Mammary epithelial cell (primary cell): ENCODE measurements at regions not wholly inside any gene's neighbourhood (a gene's known extent, or its start where the extent isn't known, plus 50 kb on each side); places are given as distances from the start of the nearest gene placed in this dataset.

Experiments
- EZH2 ChIP-seq: IDR thresholded peaks from 2 replicates; pipeline ENCODE4 v1.6.1; 2012; ENCODE audit warnings: low read length, inconsistent platforms, borderline replicate concordance
- TF ChIP-seq, protein P1 (sequence below), 2 donors: IDR thresholded peaks in 1 of 2; conservative IDR thresholded peaks in 1 of 2; 2 replicates each; pipeline ENCODE4 v1.5.1; 2011 to 2012; ENCODE audit warnings: inconsistent platforms in 2 of 2, low read length in 2 of 2, mild to moderate bottlenecking in 2 of 2, control low read depth in 1 of 2, low read depth in 1 of 2; ENCODE audit not compliant: insufficient read depth in 1 of 2; ENCODE audit errors: extremely low read depth in 1 of 2

DNA sequence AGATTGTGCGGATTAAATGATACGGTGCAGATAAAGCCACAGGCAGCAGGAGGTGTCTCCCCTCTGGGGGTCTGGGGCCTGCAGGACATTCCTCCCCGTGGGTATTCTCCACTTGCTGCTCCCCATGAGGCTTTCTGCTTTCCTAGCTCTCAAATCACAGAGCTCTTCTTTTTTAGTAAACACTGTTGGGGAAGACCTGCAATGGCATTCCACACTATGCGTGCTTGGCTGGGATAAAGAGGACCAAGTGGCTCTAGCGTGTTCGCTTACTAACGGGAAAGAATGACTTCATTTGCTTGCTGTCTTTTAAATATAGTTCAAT lies 146.5 kb downstream of the DDX1 start:
- TF ChIP-seq, protein P1, sequence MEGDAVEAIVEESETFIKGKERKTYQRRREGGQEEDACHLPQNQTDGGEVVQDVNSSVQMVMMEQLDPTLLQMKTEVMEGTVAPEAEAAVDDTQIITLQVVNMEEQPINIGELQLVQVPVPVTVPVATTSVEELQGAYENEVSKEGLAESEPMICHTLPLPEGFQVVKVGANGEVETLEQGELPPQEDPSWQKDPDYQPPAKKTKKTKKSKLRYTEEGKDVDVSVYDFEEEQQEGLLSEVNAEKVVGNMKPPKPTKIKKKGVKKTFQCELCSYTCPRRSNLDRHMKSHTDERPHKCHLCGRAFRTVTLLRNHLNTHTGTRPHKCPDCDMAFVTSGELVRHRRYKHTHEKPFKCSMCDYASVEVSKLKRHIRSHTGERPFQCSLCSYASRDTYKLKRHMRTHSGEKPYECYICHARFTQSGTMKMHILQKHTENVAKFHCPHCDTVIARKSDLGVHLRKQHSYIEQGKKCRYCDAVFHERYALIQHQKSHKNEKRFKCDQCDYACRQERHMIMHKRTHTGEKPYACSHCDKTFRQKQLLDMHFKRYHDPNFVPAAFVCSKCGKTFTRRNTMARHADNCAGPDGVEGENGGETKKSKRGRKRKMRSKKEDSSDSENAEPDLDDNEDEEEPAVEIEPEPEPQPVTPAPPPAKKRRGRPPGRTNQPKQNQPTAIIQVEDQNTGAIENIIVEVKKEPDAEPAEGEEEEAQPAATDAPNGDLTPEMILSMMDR (conservative IDR thresholded peaks at IDR 0.05 in 1 of 2, IDR thresholded peaks at IDR 0.05 in 1 of 2; ENCODE audit: extremely low read depth in 1 of 2, insufficient read depth in 1 of 2, low read depth in 1 of 2, low read length in 2 of 2), result no peak
- TF ChIP-seq EZH2, result no peak
